ENCODE measurements at regions not wholly inside any gene's neighbourhood (a gene's known extent, or its start where the extent isn't known, plus 50 kb on each side); places are given as distances from the start of the nearest gene placed in this dataset.

DNA sequence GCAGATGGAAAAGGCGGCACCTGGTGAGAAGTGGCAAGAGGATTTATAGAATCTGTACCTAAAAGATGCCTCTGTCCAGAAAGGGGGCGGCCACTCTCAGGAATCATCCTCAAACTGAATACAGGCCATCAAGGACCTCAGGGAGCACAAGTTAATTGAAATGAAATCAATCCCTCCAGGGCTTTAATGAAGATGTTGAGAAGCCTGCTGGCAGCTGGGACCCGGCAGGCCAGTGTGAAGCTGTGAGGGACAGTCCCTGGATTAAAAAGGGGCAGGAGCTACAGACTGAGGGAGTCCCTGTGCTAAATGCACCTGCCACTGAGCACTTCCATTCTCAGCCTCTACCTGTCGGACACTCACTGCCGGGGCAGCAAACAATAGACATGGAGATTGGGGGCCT lies 107.7 kb upstream of the GGTLC1 start:
- TF ChIP-seq CTCF (IDR thresholded peaks at IDR 0.05) = no peak
- TF ChIP-seq POLR2A (IDR thresholded peaks at IDR 0.05) = no peak

All from thyroid gland (tissue), 4 donors.